Kidney epithelial cell (primary cell): ENCODE measurements at regions not wholly inside any gene's neighbourhood (a gene's known extent, or its start where the extent isn't known, plus 50 kb on each side); places are given as distances from the start of the nearest gene placed in this dataset.

Experiments used
- DNase-seq: peaks from one replicate; pipeline ENCODE4 v3.0.0-alpha.2; 2010; ENCODE audit warnings: low read depth
- H3K27me3 ChIP-seq: 2 replicates; pipeline ENCODE4 v1.6.0; 2011; ENCODE audit warnings: low read length; ENCODE audit not compliant: control insufficient read depth, insufficient read depth
- H3K36me3 ChIP-seq: 2 replicates; pipeline ENCODE4 v1.5.1; 2011; ENCODE audit warnings: low read length; ENCODE audit not compliant: control insufficient read depth, insufficient read depth
- H3K4me3 ChIP-seq: 2 replicates; pipeline ENCODE4 v1.5.1; 2011; ENCODE audit warnings: low read depth, mild to moderate bottlenecking, control low read depth, low read length
- TF ChIP-seq, protein P1 (sequence below): IDR thresholded peaks from 2 replicates; pipeline ENCODE4 v1.5.1; 2011; ENCODE audit warnings: mild to moderate bottlenecking, moderate library complexity, low read length, control low read depth, inconsistent platforms; ENCODE audit not compliant: insufficient read depth, poor library complexity, severe bottlenecking

DNA sequence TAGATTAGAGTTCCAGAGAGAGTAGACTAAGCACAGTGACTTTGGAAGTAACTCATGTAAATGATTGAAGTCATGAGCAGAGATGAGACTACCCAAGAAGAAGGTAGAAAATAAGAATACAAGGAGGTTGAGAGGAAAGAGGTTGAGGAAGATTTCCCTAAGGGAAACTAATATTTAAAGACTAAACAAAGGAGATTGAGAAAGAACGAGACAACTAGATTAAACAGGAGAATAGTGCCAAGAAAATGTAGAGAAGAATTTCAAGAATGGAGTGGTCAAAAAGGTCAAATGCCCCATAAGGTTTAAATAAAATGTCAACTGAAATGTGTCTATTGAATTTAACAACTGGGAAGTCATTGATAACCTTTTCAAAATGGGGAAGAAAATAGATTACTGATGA lies 59.0 kb downstream of the RPS29 start:
- TF ChIP-seq, protein P1, sequence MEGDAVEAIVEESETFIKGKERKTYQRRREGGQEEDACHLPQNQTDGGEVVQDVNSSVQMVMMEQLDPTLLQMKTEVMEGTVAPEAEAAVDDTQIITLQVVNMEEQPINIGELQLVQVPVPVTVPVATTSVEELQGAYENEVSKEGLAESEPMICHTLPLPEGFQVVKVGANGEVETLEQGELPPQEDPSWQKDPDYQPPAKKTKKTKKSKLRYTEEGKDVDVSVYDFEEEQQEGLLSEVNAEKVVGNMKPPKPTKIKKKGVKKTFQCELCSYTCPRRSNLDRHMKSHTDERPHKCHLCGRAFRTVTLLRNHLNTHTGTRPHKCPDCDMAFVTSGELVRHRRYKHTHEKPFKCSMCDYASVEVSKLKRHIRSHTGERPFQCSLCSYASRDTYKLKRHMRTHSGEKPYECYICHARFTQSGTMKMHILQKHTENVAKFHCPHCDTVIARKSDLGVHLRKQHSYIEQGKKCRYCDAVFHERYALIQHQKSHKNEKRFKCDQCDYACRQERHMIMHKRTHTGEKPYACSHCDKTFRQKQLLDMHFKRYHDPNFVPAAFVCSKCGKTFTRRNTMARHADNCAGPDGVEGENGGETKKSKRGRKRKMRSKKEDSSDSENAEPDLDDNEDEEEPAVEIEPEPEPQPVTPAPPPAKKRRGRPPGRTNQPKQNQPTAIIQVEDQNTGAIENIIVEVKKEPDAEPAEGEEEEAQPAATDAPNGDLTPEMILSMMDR, result no peak
- Histone ChIP-seq H3K27me3 (no peaks in the 10 kb centered on the region), H3K36me3 (no peaks in the 10 kb centered on the region), H3K4me3 (no peak overlapping the region)
- DNase-seq, result no peak

DNA sequence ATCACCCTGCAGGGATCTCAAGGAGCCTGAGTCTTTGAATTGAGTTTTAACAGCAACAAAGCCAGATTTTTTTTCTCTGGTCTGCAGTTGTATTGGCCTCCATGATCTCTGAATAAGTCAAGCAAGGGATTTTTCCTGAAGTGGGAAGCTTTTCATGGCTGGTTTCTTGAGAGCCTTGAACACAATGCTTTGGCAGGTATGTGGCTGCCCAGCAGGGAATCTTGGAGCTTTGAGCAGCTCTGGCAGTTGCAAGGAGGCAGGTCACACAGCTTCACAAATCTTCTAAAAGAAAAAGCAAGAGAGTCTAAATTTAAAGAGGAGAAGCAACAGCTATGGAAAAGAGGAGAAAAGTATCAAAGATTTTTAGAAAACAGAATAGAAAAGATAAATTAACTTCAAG lies 60.1 kb downstream of the RPS29 start:
- no peak for DNase-seq
- no peak overlapping the region for H3K4me3 ChIP-seq
- no peaks in the 10 kb centered on the region for H3K36me3 ChIP-seq
- TF ChIP-seq, protein P1, result no peak
- no peaks in the 10 kb centered on the region for H3K27me3 ChIP-seq

DNA sequence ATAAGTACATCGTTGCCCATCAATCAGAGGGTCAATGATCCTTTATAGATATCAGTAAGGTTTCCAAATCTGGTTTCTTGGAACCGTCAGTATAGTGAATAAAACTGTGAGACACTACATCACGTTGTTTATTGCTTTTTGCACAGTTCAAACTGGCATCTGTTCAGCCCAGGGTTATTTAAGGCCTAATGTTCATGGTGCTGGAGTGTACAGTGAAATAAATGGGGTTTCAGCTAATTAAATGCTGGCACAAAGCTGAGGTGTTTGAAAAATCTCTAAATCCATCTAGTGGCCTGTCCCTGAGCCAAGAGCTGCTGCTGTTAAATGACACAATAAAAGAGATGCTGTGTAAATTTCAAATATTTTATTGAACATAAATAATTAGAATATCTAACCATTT lies 69.9 kb downstream of the RPS29 start:
- Histone ChIP-seq H3K27me3 (no peaks in the 10 kb centered on the region), H3K36me3 (no peaks in the 10 kb centered on the region), H3K4me3 (no peak overlapping the region)
- TF ChIP-seq, protein P1, result no peak
- DNase-seq, result no peak

DNA sequence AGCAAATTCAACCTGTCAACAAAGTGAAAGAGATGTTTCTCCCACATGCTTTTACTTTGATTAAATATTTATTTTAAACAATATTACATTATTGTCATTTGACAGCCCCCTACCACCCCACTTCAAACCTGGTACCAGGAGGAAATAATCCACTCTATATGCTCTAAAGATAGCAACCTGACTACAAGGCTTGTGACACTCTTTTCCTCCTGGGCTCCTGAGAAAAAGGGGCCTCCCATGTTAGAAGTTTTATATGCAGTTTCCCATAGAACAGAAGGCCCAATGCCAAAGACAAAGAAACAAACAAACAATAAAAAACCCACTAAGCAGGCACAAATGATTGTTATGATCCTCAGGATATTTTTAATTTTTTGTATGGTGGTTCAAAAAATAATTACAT lies 73.6 kb downstream of the RPS29 start:
- no peak overlapping the region for H3K4me3 ChIP-seq
- no peak for DNase-seq
- H3K36me3 ChIP-seq, result no peaks in the 10 kb centered on the region
- no peaks in the 10 kb centered on the region for H3K27me3 ChIP-seq
- TF ChIP-seq, protein P1, result no peak

DNA sequence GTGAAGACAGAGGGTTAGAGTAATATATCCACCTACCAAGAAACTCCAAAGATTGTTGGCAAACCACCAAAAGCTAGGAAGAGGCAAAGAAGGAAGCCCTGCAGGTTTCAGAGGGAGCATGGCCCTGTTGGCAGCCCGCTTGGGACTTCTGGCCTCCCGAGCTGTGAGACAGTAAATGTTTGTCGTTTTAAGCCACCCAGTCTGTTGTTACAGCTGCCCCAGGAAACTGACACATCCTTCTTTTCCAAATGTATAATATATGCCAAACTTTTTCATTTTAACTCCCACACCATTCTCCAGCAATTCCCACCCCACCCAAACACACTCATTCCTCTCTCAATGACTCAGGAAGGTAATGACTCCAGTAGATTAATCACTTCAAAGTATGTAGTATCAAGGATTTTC lies 74.0 kb downstream of the RPS29 start:
- TF ChIP-seq, protein P1, result no peak
- Histone ChIP-seq H3K4me3 (no peak overlapping the region), H3K27me3 (no peaks in the 10 kb centered on the region), H3K36me3 (no peaks in the 10 kb centered on the region)
- peak; percentile 71 for DNase-seq

DNA sequence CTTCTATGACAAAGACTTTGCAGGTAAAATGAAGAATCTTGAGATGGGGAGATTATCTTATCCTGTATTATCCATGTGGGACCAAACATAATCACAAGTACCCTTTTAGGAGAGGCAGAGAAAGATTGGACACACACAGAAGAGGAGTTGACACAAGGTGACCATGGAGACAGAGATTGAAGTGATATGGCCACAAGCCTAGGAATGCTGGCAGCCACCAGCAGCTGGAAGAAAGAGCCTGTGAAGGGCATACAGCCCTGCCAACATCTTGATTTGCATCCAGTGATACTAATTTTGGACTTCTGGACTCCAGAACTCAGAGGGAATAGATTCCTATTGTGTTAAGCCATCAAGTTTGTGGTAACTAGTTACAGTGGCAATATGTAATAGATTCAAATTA lies 78.1 kb downstream of the RPS29 start:
- H3K27me3 ChIP-seq, result no peaks in the 10 kb centered on the region
- H3K4me3 ChIP-seq, result no peak overlapping the region
- H3K36me3 ChIP-seq, result no peaks in the 10 kb centered on the region
- no peak for DNase-seq
- TF ChIP-seq, protein P1, result no peak
